UCSD-AML1 (cell line): ENCODE measurements at regions not wholly inside any gene's neighbourhood (a gene's known extent, or its start where the extent isn't known, plus 50 kb on each side); places are given as distances from the start of the nearest gene placed in this dataset.
"Not testable (repeated sequence)": the region's sequence is repeated elsewhere in the genome, so short reads cannot be mapped to it uniquely, and the experiment has no call there.

ENCODE experiments used
- DNase-seq: peaks from one replicate; lab custom pipeline; 2025; ENCODE audit not compliant: unreplicated experiment; lab: John Stamatoyannopoulos, UW

GRCh38 chr9:82880336-82881050 lies 182.4 kb downstream of the RASEF start:
- no peak for DNase-seq

GRCh38 chr9:82882138-82882537 lies 180.8 kb downstream of the RASEF start:
- no peak for DNase-seq

DNA sequence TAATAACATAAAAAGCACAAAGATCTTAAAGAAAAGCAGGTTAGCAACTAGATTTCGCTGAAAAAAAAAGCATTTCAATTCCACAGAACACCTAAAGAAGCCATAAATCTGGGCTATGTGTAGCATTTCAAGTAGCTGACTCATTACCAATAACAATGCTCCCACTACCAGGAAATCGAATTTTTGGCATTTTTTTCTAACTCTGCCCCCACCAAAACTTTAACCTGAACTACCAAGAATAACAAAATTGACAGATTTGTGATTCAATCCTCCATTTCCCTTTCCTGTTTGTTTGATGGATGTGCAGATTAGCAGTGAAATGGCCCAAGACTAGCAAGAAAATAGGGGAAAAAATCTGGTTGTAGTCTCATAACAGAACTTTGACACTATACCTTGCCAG lies 180.2 kb downstream of the RASEF start:
- DNase-seq = no peak

- DNase-seq = no peak
These were observed 179.5 kb downstream of the RASEF start for GRCh38 chr9:82883436-82883835.

- DNase-seq = not testable (repeated sequence)
These were observed 179.0 kb downstream of the RASEF start for GRCh38 chr9:82883974-82884373.

DNA sequence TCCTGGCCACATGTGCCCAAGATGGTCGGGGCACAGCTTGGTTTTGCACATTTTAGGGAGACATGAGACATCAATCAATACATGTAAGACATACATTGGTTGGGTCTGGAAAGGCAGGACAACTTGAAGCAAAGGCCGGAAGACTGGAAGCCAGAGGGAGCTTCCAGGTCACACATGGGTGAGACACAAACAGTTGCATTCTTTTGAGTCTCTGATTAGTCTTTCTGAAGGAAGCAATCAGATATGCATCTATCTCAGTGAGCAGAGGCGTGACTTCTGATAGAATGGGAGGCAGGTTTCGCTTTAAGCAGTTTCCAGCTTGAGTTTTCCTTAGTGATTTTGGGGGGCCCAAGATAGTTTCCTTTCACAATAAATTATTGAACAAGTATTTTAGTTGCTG lies 172.5 kb downstream of the RASEF start:
- DNase-seq = no peak

GRCh38 chr9:82890865-82891264 lies 172.1 kb downstream of the RASEF start:
- no peak for DNase-seq

GRCh38 chr9:82891321-82891720 lies 171.6 kb downstream of the RASEF start:
- DNase-seq = no peak

DNA sequence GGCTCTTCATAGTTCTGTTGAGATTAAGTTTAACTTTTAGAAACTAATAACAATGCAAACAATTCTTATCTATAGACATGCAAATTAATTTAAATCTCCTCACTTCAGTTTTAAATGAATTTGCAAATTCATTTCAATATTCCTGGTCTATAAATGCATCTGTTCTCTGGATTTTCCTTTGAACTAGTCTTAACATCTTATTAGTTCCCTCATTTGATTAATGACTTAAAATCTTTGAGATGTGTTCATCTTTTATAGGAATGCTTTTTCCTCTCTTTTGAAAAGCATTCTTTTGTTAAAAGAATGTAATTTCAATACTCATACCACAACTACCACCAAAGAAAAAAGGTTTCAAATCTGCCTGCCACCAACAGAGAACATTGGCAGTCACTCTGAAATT lies 169.4 kb downstream of the RASEF start:
- DNase-seq = no peak

- no peak for DNase-seq
These were observed 168.4 kb downstream of the RASEF start for GRCh38 chr9:82894548-82894947.

- no peak for DNase-seq
These were observed 167.8 kb downstream of the RASEF start for GRCh38 chr9:82894961-82895821.

GRCh38 chr9:82895822-82896110 lies 167.2 kb downstream of the RASEF start:
- no peak for DNase-seq

- no peak for DNase-seq
These were observed 159.4 kb downstream of the RASEF start for GRCh38 chr9:82903503-82903902.

DNA sequence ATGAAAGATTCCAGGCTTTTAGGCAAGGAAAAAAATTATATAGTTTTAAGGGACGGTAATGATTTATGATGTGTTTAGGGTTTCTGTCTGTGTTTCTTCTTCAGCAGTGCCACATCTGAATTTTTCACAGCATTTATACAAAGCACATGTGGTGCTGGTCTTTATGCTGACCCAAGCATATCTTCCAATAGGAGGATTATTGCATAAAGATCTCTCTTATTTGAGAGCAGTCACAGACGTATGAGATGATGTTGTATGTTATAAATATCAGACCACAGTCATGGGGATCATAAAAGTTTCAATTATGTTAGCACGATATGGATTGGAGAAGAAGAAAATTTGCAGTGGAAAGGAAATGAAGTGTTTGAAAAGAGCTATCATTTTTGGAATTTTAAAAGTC lies 150.9 kb downstream of the RASEF start:
- DNase-seq = no peak

- no peak for DNase-seq
These were observed 150.3 kb downstream of the RASEF start for GRCh38 chr9:82912645-82913044.

GRCh38 chr9:82916238-82916637 lies 146.7 kb downstream of the RASEF start:
- not testable (repeated sequence) for DNase-seq

DNA sequence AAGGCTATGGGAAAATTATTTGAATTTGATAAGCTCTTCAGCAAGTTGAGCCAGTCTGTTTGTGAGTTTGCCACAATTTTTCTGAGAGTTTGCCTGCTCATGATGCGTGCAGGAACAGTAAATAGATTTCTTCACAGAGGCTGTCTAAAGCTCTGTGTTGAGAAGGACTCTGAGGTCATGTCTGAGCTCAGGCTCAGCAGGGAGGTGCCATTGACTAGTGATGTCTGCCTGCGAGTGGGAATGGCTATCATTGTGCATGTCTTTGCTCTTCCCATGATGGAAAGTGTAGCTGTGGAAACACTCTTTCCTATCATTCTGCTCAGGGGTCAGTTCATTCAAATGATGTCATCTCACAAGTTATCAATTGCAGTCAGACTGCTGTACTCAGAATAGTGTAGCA lies 142.8 kb downstream of the RASEF start:
- no peak for DNase-seq

GRCh38 chr9:82922686-82923085 lies 140.3 kb downstream of the RASEF start:
- DNase-seq = no peak

DNA sequence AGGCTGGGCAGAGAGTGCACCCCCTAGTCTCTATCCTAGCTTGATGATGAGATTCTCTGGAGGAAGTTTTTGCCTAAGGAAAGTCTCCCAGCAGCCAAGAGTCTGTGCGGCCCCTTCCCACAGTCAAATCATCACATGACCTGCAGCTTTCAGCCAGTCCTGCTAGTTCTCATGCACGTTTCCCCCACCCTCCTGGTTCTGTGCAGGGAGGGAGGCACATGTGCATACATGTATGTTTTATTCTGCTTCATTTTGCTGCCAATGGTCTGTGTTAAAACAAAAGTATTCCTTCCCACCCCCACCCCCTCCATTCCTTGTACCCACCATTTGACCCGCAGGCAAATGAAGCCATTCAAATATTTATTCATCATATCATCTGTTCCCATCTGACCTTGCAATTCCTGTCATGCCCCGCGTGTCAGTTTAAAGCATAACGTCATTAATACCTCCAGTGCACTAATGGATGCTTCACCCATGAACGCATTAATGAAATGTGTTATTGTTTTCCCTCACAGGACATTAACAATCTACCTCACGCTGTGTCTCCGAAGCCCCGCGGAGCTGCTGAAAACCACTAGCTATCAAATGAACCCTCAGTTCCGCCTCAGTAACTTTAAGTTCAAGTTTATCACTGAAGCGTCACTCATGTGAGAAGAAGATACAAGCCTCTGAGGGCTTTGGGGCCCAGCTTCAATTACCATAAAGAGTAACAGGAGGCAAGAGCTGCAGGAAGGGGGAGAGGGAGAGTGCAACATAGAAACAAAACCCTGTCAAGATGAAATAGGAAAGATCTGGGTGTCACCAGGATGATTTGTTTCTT lies 139.6 kb downstream of the RASEF start:
- DNase-seq = no peak

DNA sequence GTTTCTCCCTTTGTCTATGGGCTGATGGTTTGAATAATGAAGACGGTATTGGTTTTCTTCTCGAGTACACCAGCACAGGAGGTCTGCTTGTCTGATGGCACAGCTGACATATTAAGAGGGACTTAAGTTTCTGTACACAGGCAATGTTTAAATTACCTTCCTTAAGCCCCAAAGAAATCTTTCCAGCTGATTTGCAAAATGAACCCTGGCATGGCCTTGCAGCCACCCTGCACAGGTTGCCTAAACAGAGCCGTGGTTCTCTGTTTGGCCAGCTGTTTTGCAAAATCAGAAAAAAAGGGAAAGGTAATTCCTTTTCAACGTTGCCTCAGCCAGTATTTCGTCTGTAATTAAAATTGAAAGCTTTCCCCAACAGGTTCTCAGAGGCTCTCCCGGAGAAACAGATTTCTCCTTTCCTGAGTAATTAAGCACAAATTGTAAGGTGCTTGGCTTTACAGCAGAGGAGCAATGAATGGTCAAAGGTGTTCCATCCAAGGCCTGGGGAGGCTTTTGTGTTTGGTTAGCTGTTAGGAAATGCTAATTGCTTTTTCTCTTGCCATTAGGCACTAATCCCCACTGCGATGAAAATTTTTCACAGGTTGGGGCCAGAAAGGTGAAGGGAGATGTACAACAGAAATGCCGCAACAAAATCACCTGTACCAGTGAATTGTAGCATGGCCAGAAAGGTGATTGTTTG lies 138.9 kb downstream of the RASEF start:
- no peak for DNase-seq
